Left forelimb (tissue), 1 donor: ENCODE measurements at regions not wholly inside any gene's neighbourhood (a gene's known extent, or its start where the extent isn't known, plus 50 kb on each side); places are given as distances from the start of the nearest gene placed in this dataset.
"Not testable (repeated sequence)": the region's sequence is repeated elsewhere in the genome, so short reads cannot be mapped to it uniquely, and the experiment has no call there.

Source experiments
- DNase-seq: peaks from one replicate; pipeline ENCODE4 v3.0.0-alpha.2; 2018; ENCODE audit warnings: low spot score

DNA sequence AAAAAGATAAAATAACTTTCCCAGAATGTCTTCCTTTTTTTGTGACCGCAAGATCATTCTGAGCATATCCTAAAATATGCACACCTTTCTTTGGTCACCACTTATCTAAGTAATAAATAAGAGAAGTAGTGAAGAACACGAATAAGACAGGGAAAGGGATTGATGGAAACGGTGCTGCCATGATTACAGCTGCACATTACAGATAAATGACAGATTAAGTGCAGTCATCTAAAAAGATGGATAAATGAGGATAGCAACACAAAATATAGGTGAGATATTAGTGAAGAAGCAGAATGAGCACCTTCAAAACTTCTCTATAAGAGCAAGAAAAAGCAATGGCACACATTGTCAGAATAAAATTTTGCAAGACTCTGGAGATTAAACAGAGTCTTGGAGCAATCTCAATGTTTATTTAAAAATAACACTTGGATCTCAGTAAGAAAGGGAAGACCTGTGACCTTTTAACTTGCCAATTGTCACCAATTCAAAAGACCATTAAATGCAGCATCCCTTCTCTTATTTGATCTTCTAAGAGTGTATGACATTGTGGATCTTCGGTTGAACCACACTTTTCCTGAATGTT lies 567.1 kb downstream of the KCNJ2 start:
- DNase-seq: no peak

DNA sequence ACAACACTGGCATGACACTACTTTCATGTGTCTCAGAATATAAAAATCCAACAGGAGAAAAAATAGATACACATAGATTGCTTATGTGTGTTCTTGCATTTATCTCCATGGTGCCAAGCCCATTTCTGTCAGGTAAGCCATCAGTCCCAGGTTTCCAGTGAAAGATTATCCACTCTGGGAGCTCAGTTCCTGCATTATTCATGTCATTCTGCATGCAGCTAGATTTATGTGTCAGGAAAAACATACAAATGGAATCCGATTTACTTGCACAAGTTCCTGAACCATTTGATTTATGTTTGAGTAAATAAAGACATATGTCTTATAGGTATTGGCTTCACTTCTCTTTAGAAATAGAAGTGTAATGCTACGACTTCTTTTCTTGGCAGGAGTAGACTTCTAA lies 569.7 kb downstream of the KCNJ2 start:
- DNase-seq: no peak

DNA sequence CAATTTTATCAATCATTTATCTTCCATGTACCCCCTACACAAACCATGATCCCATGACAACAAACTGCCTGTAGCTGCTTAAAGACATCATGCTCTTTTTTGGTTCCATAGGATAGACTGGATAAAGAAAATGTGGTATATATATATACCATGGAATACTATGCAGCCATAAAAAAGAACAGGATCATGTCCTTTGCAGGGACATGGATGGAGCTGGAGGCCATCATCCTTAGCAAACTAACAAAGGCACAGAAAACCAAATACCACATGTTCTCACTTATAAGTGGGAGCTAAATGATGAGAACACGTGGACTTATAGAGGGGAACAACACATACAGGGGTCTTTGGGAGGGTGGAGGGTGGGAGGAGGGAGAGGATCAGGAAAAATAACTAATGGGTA lies 577.2 kb downstream of the KCNJ2 start:
- not testable (repeated sequence) for DNase-seq

DNA sequence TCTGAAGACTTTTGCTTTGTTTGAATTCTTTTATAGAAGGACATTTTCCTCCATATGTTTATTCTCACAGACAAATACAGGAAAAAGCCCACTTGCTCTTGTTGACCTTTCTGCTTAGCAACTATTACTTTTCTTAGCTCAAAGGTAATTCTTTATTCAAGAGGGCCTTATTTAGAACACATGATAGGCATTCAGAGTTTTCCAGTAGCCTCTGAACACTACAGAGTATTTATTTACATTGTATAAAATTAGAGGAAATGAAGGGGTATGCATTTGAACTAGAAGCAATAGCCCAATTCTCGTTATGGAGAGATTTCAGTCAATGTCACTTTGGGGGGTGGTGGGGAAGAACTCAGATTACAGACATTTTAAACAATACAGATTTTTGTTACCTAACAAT lies 581.7 kb downstream of the KCNJ2 start:
- no peak for DNase-seq

DNA sequence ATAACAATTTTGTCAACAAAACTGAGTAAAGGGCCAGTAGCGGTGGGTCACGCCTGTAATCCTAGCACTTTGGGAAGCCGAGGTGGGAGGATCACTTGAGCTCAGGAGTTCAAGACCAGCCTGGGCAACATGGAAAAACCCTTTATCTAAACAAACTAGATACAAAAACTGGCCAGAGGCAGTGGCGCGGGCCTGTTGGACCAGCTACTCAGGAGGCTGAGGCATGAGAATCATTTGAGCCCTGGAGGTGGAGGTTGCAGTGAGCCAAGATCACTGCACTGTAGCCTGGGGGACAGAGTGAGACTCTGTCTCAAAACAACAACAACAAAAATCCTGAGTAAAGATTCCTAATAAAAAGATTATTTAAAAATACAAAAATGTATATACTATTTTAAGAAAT lies 583.1 kb downstream of the KCNJ2 start:
- DNase-seq: not testable (repeated sequence)

DNA sequence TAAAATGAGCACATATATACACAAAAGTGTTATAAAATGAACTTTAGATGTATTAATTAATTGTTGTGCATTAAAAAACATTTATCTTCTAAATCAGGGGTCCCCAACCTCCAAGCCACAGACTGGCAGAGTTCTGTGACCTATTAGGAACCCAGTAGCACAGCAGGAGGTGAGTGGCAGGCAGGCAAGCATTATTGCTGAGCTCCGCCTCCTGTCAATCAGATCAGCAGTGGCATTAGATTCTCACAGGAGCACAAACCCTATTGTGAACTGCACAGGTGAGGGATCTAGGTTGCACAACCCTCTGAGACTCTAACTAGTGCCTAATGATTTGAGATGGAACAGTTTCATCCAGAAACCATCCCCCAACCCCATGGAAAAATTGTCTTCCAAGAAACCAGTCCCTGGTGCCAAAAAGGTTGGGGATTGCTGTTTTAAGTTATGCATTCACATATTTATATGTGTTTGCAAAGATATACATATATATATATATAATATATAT lies 583.7 kb downstream of the KCNJ2 start:
- no peak for DNase-seq

DNA sequence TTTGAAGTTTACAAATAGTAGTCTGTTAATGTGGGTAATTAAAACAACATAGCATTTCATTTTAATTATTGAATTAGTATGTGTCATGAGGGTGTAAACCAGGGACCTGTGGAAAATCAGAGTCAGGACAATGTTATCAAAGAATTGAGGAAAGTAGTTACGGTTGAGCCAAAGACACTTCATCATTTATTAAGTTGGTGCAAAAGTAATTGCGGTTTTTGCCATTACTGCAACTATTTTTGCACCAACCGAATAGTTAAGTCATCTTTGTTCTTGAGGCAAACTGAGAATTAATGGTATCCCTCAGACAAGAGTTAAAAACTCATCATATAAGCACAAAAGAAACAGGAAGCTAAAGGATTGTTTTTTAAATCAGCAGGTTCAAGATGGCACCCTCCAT lies 593.7 kb downstream of the KCNJ2 start:
- DNase-seq: no peak

DNA sequence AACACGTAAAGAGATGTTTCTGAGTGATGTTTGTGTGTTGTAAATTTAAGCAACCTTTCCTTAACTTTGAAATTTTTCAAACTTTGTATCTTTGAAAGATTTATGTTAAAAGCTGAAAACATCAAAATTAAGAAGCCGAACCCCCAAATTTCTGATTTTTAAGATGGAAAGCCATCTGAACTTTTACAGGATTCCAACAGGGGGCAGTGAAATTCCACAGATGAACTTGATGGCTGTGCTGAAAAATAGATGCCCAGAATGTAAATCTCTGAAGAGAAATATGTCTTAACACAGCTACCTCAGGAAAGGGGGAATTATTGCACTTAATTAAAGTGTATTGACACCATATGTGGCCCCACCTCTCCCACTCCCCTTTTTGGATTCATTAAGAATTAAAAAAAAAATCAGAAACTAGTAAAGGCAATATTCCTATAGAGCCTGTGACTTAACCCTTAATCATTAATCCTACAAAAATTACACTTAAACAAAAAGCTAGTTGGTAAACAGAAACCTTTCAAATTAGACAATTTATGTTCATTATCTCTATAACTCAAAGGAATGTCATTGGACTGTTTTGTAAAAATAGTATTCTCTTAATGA lies 597.9 kb downstream of the KCNJ2 start:
- DNase-seq: no peak

DNA sequence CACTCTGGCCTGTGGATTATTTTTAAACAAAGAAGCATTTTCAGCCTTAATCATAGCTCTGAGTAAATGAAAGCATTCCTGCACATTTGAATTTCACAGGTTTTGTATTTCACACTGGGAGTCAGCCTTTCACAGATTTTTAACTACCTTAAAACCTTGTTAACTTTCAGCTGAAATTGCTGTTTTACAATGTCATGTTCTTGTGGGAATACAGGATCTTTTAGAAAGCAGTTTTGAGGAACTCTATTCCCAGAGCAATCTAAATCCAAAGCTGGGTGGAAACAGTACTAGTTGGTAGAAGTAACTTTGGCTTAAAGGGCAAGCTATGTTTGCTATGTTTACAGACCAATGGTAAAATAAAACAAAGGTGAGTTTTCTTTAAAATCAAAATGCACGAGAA lies 600.6 kb downstream of the KCNJ2 start:
- DNase-seq: no peak

DNA sequence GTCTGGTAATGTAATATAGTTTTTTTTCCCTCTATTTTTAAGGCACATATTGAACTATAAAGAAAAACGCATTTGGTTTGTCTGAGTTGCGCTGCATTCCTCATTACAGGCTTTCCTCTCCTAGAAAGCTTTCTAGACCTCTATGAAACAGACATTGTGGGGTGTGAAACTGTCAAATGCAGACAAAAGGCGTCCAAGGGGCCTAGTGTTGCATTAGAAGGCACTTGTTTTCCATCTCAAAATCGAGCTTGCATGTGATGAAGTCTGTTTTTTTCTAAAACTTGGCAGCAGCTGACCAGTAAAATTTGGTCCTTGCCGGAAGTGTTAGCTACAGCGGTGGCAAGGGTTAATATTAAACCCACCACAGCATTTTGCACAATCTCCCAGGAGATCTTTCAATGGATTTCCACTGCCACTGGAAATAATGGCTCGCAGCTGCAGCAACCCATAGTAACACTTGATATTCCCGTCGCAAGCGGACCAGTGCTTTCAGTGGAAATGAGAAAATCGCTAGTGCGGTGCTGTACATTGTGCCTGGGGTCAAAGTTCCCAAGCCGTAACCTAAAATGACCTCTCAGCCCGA lies 602.6 kb downstream of the KCNJ2 start:
- DNase-seq: no peak

DNA sequence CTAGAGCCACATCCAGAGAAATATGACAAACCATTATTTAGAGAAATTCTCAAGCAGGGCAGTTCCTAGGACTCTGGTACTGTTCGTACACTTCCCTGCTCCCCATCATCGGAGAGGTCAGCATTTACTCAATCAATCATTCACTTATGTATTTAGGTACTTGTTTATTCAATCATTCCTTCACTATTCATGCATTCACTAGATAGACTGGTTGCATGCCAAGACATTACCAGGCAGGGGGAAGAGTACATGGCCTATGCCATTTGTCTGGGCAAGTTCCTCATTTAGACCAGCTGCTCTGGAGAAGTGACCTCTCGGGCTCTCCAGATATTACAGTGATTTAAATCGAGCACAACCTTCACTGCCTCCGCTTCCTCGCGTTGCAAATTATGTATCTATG lies 603.4 kb downstream of the KCNJ2 start:
- no peak for DNase-seq

DNA sequence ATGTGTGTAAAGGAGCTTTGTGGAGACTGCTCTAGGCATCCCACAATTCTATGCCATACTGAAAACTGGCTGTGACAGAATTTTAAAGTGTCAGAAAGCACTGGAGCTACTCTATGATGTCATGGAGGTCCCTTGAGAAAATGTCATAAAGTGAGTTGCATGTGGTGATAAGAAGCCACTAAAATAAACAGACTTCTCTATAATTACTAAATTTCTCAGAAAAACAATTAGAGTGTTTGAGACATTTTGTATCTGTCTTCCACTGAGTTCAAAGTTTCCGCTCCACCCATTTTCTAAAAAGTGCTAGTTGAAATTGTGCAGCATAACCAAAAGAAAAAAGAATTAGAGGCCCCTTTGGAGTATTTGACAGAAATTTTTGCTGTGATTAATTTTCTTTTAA lies 603.9 kb downstream of the KCNJ2 start:
- no peak for DNase-seq

DNA sequence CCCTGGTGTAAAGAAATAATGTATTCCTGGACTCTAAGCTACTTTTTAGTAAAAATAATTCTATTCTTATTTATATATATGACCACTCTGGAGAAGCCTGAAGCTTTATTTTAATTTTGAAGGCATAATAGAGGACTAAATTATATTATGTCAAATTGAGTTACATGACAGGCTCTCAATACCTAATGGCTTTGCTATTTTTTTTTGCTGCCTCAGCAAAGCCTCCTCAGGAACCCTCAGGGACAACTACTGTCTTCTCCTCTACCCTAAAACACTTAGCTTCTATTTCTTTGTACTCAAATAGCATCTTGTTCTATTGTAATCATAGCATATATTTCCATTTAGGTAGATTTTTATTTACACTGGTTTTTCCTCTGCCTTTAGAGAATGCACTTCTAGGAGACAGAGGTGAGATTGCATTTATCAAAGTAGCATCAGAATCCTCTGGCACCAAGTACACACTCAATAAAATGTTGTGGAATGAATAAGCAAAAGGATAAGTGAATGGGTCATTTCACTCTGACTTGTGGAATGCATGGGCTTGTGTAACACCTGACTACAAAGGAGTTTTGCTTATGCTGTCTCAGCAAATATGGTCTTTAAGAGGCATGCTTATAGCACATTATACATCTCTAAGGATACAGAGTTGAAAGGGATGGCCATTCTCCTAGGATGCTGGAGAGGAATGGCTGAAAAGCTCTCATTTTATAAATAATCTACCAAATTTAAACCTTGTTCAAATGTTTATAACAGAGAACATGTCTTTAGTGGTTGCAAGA lies 605.2 kb downstream of the KCNJ2 start:
- no peak for DNase-seq

DNA sequence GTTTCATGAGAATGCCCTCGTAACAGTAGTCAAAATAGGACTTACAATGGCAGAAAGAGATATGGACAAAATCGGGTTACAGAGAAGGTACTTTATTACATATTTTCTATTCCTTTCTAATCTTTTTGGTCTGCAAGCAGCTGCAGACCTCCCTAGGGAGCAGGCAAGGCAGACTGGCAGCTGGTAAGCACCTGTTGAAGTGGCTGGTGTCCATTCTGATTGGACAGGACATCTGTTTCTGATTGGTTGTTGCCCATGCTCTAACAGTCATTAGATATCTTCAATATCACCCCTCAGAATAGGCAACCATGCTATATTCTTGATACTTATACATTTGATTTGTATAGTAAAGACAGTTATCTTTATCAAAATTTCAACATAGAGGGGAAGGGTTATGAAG lies 606.3 kb downstream of the KCNJ2 start:
- no peak for DNase-seq

DNA sequence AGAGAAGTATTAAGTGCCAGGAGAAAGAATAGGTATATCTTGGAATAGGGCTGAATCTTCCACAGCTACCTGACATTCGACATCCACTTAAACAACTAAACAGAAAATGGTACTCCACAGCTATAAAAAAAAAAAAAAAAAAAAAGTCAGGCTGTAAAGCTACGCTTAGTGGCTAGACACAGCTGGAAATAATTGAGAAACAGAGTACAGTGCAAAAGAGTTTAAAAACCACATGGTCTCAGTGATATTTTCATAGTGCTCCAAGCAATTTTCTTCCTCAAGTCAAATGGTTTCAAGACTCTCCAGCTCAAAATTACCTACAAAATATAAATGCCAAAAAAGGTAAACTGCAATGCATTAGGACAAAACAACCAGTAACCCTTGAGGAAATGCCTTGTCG lies 607.1 kb downstream of the KCNJ2 start:
- DNase-seq: no peak

DNA sequence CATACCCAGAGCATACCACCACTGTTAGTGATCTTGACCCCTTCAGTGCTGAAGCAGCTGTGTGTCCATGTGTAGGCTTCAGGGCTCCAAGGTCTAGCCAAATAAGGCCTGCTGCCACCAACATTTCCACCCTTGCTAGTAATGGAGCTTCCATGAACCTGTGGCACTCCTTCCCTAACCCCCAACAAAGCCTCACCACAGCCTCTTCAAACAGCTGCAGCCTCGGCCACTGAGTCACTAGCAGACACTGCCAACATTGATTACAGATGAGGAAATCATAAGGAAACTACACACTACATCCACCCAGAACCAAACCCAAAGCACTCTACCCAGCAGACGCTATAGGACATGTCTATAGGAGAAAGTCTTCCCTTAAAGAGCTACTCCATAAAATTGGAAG lies 610.7 kb downstream of the KCNJ2 start:
- no peak for DNase-seq

DNA sequence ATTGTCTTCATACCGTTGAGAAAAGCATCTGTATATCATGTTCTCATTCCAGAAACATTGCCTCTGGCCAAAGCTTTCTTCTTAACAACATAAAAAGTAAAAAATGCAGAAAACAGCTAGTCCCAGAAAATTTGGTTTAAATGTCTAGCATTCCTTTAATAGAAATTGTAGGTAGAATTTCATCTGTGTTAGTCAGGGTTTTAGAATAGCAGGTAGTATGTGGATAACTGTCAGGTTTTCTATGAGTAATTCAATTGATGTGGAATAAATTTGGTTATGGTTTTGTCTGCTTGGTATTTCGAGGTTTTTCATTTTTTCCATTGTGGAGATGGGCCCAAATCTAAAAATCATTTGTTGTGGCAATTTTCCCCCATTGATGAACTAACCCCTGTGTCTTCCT lies 616.7 kb downstream of the KCNJ2 start:
- no peak for DNase-seq

DNA sequence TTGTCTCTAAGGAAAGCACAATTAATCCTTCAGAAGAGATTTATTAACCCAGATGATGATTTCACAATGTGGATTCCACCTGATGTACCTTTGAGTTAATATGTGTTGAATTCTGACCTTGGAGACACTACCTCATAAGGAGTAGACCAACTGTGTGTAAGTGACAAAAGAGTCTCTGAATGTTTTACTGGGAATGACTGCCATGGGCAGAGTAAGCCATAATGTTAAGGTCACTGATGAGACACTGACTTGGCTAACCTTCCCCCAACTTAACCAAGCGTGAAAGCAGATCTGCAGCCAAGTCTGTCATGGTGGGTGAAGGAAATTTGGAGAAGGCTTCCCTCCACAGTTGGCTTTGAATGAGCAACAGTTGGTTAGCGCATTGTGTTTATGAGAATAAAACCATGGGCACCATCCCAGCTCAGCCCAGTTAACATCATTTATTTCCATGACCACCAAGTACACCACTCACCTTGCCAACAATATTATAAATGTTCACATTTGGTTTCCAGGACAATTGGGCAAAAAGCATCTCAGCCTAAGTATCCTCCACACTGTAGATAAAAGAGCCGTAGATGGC lies 618.5 kb downstream of the KCNJ2 start:
- no peak for DNase-seq

DNA sequence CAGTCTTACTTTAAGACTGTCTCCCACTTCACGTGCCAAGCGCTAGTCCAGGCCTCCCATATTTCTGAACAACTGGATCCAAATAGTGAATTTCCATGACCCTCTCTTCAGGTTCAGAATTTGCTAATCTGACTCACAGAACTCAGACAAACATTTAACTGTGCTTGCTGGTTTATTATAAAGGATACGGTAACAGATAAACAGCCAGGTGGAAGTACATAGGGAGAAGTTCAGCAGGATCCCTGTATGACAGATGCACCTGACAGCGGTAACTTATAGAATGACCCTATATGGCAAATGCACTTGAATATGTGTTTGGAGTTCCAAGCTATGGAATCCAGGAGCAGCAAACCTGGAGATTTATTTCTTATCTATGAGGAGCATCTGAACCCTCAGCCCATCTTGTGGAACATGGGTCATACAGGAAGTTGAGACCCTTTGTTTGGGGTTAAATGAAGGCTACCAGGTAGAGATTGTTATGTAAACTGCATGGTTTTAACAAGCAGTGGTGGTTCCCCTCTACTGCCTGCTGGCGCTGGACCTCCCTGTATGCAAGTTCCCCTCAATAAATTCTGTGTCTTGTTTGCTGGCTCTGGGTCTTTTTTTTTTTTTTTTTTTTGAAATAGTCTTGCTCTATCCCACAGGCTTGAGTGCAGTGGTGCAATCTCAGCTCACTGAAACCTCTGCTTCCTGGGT lies 622.6 kb downstream of the KCNJ2 start:
- no peak for DNase-seq

DNA sequence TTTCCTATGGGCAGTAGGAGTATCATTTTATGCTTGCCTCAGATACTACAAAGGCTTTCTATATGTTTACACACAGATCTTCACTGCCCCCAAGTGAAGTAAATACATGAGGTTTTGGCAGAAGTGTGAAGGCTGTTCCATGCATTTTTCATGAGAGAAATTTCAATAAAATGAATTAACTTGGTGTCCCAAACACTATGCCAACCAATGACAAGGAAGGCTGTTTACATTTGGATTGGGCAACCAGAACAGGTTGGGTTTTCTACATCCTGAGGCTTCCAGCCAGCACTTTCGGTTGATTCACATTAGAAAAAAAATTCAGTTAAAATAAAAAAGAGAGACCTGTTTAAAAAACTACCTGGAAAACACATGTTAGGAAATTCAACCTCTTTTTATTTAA lies 625.4 kb downstream of the KCNJ2 start:
- no peak for DNase-seq

DNA sequence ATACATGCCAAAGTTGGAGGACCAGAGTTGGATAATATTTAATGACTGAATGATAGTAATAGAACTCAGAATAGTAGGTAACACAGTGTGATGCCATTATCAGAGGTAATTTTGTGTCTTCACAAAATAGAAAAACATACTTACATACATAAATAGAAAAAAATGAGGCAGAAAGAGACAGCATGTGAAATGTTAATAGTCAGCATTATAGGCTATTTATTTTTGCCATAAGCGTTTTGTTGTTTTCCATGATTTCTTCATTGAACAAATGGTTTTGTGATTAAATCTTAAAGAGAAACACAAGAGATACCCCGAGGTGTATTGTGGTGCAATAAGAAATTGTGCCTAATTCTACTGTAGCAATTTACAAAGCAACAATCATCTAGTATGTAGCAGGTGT lies 626.3 kb downstream of the KCNJ2 start:
- DNase-seq: no peak

DNA sequence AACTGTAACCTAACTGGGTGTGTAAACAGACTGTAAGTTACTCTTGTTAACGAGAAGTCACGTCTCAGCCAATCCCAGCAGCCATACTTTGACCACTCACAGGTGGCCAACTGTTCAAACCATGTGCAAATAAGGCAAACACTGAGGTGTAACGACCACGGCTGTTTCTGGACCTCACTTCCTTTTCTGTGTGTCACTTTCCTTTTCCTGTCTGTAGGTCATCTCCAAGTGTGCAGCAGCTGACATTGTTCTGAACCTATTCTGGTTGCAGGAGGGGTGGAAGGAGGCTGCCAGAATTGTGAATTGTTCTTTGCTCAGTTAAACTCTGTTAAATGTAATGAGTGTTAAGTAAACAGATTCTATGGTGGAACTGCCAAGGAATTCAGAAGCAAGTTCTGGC lies 627.4 kb downstream of the KCNJ2 start:
- DNase-seq: no peak
